Spleen (tissue), 11 donors: ENCODE measurements at regions not wholly inside any gene's neighbourhood (a gene's known extent, or its start where the extent isn't known, plus 50 kb on each side); places are given as distances from the start of the nearest gene placed in this dataset.

Experiments
- DNase-seq: peaks from one replicate; pipeline ENCODE4 v3.0.0-alpha.2; 2020
- H3K27ac ChIP-seq, 8 donors: fragments of 200-600 bp; sonication (generic) in 7 of 8; 1 replicate in 4 of 8; 2 replicates in 4 of 8; pipeline versions ENCODE4 v1.5.0 to v1.8.0; 2016 to 2021; ENCODE audit warnings: inconsistent platforms in 4 of 8, mild to moderate bottlenecking in 4 of 8, moderate library complexity in 1 of 8
- H3K27me3 ChIP-seq, 7 donors: fragments of 200-600 bp; sonication (generic) in 6 of 7; replicated peaks in 1 of 7; 1 replicate in 4 of 7; 2 replicates in 3 of 7; pipeline versions ENCODE4 v1.5.0 to v1.8.0; 2016 to 2021; ENCODE audit warnings: inconsistent platforms in 3 of 7, mild to moderate bottlenecking in 1 of 7
- H3K36me3 ChIP-seq, 6 donors: fragments of 200-600 bp; sonication (generic) in 5 of 6; 1 replicate in 4 of 6; 2 replicates in 2 of 6; pipeline versions ENCODE4 v1.5.0 to v1.8.0; 2016 to 2021; ENCODE audit warnings: inconsistent platforms in 2 of 6
- H3K4me1 ChIP-seq, 6 donors: fragments of 200-600 bp; sonication (generic) in 5 of 6; 1 replicate in 3 of 6; 2 replicates in 3 of 6; pipeline versions ENCODE4 v1.5.0 to v1.8.0; 2016 to 2021; ENCODE audit warnings: inconsistent platforms in 3 of 6
- H3K4me3 ChIP-seq, 8 donors: fragments of 200-600 bp; sonication (generic) in 7 of 8; 1 replicate in 4 of 8; 2 replicates in 4 of 8; pipeline versions ENCODE4 v1.5.0 to v1.8.0; 2016 to 2021; ENCODE audit warnings: inconsistent platforms in 4 of 8, mild to moderate bottlenecking in 4 of 8, moderate library complexity in 2 of 8
- H3K9me3 ChIP-seq, 8 donors: fragments of 200-600 bp; sonication (generic) in 7 of 8; 1 replicate in 4 of 8; 2 replicates in 4 of 8; pipeline versions ENCODE4 v1.5.0 to v1.8.0; 2016 to 2021; ENCODE audit warnings: inconsistent platforms in 4 of 8
- POLR2A ChIP-seq, 3 donors: fragments of 450-650 bp; IDR thresholded peaks; one replicate each; pipeline ENCODE4 v1.5.1; 2017; ENCODE audit warnings: antibody characterized with exemption in 3 of 3, mild to moderate bottlenecking in 1 of 3
- POLR2AphosphoS5 ChIP-seq, 3 donors: sonication (generic); formaldehyde crosslinking; IDR thresholded peaks; one replicate each; pipeline ENCODE4 v1.5.1; 2017; ENCODE audit warnings: antibody characterized with exemption in 3 of 3
- WGBS, 5 donors: extraction: QIAGEN DNeasy Blood & Tissue Kit in 3 of 5; methylation state at CpG; one replicate each; pipeline versions ENCODE4 v1.1.5 to v1.1.7; 2013 to 2018; 5-methylcytosine and 5-hydroxymethylcytosine counted together
- intact Hi-C: fragments of 100-400 bp; cut with DNase I; formaldehyde crosslinking; loops from one replicate; pipeline ENCODE4 v1.15.0; 2023; ENCODE audit warnings: low total_unique reads
- TF ChIP-seq, protein P1 (sequence below), 11 experiments: fragments of 200-600 bp in 7 of 11; fragments of 450-650 bp in 4 of 11; sonication (generic) in 4 of 11; IDR thresholded peaks in 8 of 11; conservative IDR thresholded peaks in 3 of 11; 1 replicate in 7 of 11; 2 replicates in 4 of 11; pipeline versions ENCODE4 v1.4.0 to v1.8.0; 2016 to 2021; ENCODE audit warnings: antibody characterized with exemption in 11 of 11, inconsistent platforms in 4 of 11, mild to moderate bottlenecking in 1 of 11
- donor health status: healthy with polysubstance abuse.
- donor health status: DM: no; HTN: no; CAD: no; lungs with moderate emphysema.
- donor health status: DM: no; HTN: no; CAD: no.
- donor health status: Bipolar disorder and iron deficiency.
- donor health status: healthy.
- donor health status: DM: no; HTN: no; CAD: no.
- donor health status: DM: yes; HTN: yes; CAD: no.

DNA sequence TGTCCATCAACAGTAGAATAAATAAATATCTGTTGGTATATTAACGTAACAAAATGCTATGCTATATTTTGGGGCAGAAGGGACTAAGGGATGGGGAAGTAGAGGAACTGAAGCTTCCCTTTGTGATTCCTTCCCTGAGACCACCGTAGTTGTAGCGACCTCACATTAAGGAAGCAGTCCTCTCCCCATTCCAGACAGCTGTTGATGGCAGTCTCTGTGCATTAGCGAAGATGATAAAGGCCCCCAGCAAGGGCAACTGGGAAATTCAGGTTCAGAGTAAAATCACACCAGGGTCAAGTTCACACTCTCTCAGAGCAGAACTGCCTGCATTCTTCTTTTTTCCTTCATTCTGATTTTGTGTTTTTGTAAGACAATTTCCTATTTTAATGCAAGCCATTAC is 259.0 kb downstream of the MEX3B start:
- Histone ChIP-seq H3K27ac (no peak overlapping the region), H3K4me3 (no peak overlapping the region), H3K36me3 (no peaks in the 10 kb centered on the region), H3K4me1 (no peaks in the 10 kb centered on the region), H3K27me3 (peaks cover 0 to 18% (median 0%) of the 10 kb centered on the region in 7 donors), H3K9me3 (no peaks in the 10 kb centered on the region)
- TF ChIP-seq POLR2A (IDR thresholded peaks at IDR 0.05) (no peak), POLR2AphosphoS5 (IDR thresholded peaks at IDR 0.05) (no peak)
- TF ChIP-seq, protein P1, sequence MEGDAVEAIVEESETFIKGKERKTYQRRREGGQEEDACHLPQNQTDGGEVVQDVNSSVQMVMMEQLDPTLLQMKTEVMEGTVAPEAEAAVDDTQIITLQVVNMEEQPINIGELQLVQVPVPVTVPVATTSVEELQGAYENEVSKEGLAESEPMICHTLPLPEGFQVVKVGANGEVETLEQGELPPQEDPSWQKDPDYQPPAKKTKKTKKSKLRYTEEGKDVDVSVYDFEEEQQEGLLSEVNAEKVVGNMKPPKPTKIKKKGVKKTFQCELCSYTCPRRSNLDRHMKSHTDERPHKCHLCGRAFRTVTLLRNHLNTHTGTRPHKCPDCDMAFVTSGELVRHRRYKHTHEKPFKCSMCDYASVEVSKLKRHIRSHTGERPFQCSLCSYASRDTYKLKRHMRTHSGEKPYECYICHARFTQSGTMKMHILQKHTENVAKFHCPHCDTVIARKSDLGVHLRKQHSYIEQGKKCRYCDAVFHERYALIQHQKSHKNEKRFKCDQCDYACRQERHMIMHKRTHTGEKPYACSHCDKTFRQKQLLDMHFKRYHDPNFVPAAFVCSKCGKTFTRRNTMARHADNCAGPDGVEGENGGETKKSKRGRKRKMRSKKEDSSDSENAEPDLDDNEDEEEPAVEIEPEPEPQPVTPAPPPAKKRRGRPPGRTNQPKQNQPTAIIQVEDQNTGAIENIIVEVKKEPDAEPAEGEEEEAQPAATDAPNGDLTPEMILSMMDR (IDR thresholded peaks at IDR 0.05 in 8 of 11, conservative IDR thresholded peaks at IDR 0.05 in 3 of 11): no peak
- intact Hi-C loops: no loop called here
- no peak for DNase-seq
- WGBS, 5 donors: 73 to 88% (median 82%) methylated on average over 4 of the region's 4 CpGs

DNA sequence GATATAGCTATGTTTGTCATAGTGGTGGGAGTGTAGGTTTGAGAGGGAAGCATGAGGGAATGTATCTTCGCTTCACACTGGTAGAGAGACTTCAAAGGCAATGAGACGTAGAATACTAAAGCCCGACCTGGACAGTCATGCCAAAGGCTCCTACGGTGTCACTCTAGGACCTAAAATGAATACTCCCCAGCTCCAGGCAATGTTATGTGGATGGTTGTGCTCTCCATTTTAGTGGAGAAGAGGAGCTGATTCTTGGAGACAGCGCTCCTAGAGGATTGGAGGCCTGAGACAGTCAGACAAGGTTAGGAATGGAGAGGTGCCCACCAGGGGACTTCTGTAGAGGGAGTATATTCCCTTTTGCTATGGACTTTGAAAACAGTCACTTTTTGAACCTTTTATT is 260.1 kb downstream of the MEX3B start:
- H3K9me3 ChIP-seq: no peaks in the 10 kb centered on the region
- no peak for DNase-seq
- TF ChIP-seq POLR2A (IDR thresholded peaks at IDR 0.05): no peak
- no peak for TF ChIP-seq POLR2AphosphoS5 (IDR thresholded peaks at IDR 0.05)
- intact Hi-C loops: no loop called here
- no peak overlapping the region for H3K4me3 ChIP-seq
- H3K4me1 ChIP-seq: no peaks in the 10 kb centered on the region
- no peak overlapping the region for H3K27ac ChIP-seq
- no peaks in the 10 kb centered on the region for H3K36me3 ChIP-seq
- H3K27me3 ChIP-seq: peaks cover 0 to 18% (median 0%) of the 10 kb centered on the region in 7 donors
- 85 to 95% (median 87%) methylated on average over 5 of the region's 5 CpGs for WGBS, 5 donors

DNA sequence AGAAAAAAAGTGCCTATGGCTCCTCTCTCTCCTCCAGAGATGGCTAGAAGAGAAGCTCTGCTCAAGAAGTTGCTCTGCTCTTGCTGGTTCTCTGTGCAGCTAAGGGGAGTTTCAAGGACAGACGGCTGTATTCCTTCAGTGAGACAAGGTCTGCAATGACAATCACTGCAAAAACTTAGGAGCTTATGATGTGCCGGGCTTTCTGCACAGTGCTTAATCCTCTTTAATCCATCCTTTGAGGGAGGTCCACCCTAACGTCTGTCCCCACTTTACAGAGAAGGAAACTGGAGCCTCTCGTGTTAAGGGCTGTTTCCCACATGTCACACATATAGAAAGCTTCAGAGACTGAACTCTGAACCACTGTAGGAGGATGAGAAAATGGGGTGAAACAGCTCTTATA is 260.6 kb downstream of the MEX3B start:
- H3K9me3 ChIP-seq: no peaks in the 10 kb centered on the region
- DNase-seq: no peak
- intact Hi-C loops: no loop called here
- H3K27ac ChIP-seq: no peak overlapping the region
- H3K4me3 ChIP-seq: no peak overlapping the region
- H3K27me3 ChIP-seq: peaks cover 0 to 23% (median 0%) of the 10 kb centered on the region in 7 donors
- no peaks in the 10 kb centered on the region for H3K4me1 ChIP-seq
- no peak for TF ChIP-seq POLR2A (IDR thresholded peaks at IDR 0.05)
- no peak for TF ChIP-seq POLR2AphosphoS5 (IDR thresholded peaks at IDR 0.05)
- TF ChIP-seq, protein P1 (IDR thresholded peaks at IDR 0.05 in 8 of 11, conservative IDR thresholded peaks at IDR 0.05 in 3 of 11): no peak
- H3K36me3 ChIP-seq: no peaks in the 10 kb centered on the region
- 67 to 85% (median 77%) methylated on average over 4 of the region's 4 CpGs for WGBS, 5 donors

DNA sequence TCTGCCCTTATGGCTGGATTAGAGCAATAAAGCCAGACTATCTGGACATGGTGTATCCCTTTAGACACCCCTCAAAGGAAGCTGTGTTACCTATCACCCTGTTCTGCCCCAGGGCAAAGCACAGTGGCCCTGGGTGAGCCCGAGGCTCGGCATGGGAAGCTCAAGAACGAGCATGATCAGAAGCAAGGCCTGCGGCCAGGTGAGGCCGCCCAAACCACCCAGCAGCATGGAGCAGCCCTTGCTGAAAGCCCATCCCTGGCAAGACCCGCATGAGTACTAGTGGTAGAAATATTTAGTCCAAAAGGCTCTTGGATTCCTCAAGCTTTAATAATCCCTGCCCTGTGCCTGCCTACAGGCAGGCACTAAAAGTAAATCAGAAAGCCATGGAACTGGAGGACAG is 261.1 kb downstream of the MEX3B start:
- intact Hi-C loops: no loop called here
- Histone ChIP-seq H3K27ac (no peak overlapping the region), H3K9me3 (no peaks in the 10 kb centered on the region), H3K4me3 (no peak overlapping the region), H3K4me1 (no peaks in the 10 kb centered on the region), H3K27me3 (peaks cover 0 to 28% (median 0%) of the 10 kb centered on the region in 7 donors), H3K36me3 (no peaks in the 10 kb centered on the region)
- TF ChIP-seq POLR2A (IDR thresholded peaks at IDR 0.05): no peak
- TF ChIP-seq POLR2AphosphoS5 (IDR thresholded peaks at IDR 0.05): no peak
- TF ChIP-seq, protein P1 (IDR thresholded peaks at IDR 0.05 in 8 of 11, conservative IDR thresholded peaks at IDR 0.05 in 3 of 11): no peak
- no peak for DNase-seq
- 69 to 91% (median 84%) methylated on average over 6 of the region's 6 CpGs for WGBS, 5 donors

DNA sequence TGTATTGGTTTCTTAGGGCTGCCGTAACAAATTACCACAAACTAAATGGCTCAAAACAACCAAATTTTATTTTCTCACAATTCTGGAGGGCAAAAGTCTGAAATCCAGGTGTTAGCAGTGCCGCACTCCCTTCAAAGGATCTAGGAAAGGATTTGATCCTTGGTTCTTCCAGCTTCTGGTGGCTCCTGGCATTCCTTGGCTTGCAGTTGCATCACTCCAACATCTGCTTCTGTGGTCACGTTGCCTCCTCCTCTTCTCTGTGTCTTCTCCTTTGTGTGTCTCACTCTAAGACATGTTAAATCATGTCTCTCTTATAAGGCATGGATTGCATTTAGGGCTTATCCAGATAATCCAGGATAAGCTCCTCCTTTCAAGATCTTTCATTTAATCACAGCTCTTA is 262.2 kb downstream of the MEX3B start:
- Histone ChIP-seq H3K4me3 (no peak overlapping the region), H3K27me3 (peaks cover 0 to 21% (median 0%) of the 10 kb centered on the region in 7 donors), H3K36me3 (no peaks in the 10 kb centered on the region), H3K27ac (no peak overlapping the region), H3K4me1 (no peaks in the 10 kb centered on the region), H3K9me3 (no peaks in the 10 kb centered on the region)
- no peak for DNase-seq
- TF ChIP-seq, protein P1 (IDR thresholded peaks at IDR 0.05 in 8 of 11, conservative IDR thresholded peaks at IDR 0.05 in 3 of 11): no peak
- TF ChIP-seq POLR2A (IDR thresholded peaks at IDR 0.05): no peak
- TF ChIP-seq POLR2AphosphoS5 (IDR thresholded peaks at IDR 0.05): no peak
- 75 to 92% (median 86%) methylated on average over 3 of the region's 3 CpGs for WGBS, 5 donors
- intact Hi-C loops: no loop called here
